GM19193 (cell line): ENCODE measurements at regions not wholly inside any gene's neighbourhood (a gene's known extent, or its start where the extent isn't known, plus 50 kb on each side); places are given as distances from the start of the nearest gene placed in this dataset.

Experiments used
- POLR2A ChIP-seq: IDR thresholded peaks from 4 replicates; pipeline ENCODE4 v1.6.1; 2011; ENCODE audit not compliant: insufficient read depth, insufficient read length; ENCODE audit errors: extremely low read depth

GRCh38 chr13:105334211-105334610, 1201.3 kb downstream of the EFNB2 start:
- no peak for TF ChIP-seq POLR2A

- no peak for TF ChIP-seq POLR2A
Measured at GRCh38 chr13:105333416-105333815, 1202.0 kb downstream of the EFNB2 start.

GRCh38 chr13:105329359-105329758, 1206.1 kb downstream of the EFNB2 start:
- no peak for TF ChIP-seq POLR2A

GRCh38 chr13:105328212-105328611, 1207.2 kb downstream of the EFNB2 start:
- no peak for TF ChIP-seq POLR2A

- no peak for TF ChIP-seq POLR2A
Measured at GRCh38 chr13:105327581-105328126, 1207.8 kb downstream of the EFNB2 start.

- no peak for TF ChIP-seq POLR2A
Measured at GRCh38 chr13:105319875-105320274, 1215.6 kb downstream of the EFNB2 start.

- no peak for TF ChIP-seq POLR2A
Measured at GRCh38 chr13:105316731-105317130, 1218.7 kb downstream of the EFNB2 start.

GRCh38 chr13:105312906-105313305, 1222.6 kb downstream of the EFNB2 start:
- no peak for TF ChIP-seq POLR2A

- no peak for TF ChIP-seq POLR2A
Measured at GRCh38 chr13:105311094-105311493, 1224.4 kb downstream of the EFNB2 start.

- no peak for TF ChIP-seq POLR2A
Measured at GRCh38 chr13:105307776-105308175, 1227.7 kb downstream of the EFNB2 start.

GRCh38 chr13:105297839-105298238, 1237.6 kb downstream of the EFNB2 start:
- TF ChIP-seq POLR2A: no peak

GRCh38 chr13:105291987-105292386, 1243.5 kb downstream of the EFNB2 start:
- no peak for TF ChIP-seq POLR2A

GRCh38 chr13:105290596-105290995, 1244.9 kb downstream of the EFNB2 start:
- TF ChIP-seq POLR2A: no peak

- TF ChIP-seq POLR2A: no peak
Measured at GRCh38 chr13:105285526-105285925, 1249.9 kb downstream of the EFNB2 start.

GRCh38 chr13:105282406-105283285, 1252.8 kb downstream of the EFNB2 start:
- TF ChIP-seq POLR2A: no peak

- TF ChIP-seq POLR2A: no peak
Measured at GRCh38 chr13:105278943-105279381, 1256.5 kb downstream of the EFNB2 start.
